ENCODE measurements at regions not wholly inside any gene's neighbourhood (a gene's known extent, or its start where the extent isn't known, plus 50 kb on each side); places are given as distances from the start of the nearest gene placed in this dataset.

DNA sequence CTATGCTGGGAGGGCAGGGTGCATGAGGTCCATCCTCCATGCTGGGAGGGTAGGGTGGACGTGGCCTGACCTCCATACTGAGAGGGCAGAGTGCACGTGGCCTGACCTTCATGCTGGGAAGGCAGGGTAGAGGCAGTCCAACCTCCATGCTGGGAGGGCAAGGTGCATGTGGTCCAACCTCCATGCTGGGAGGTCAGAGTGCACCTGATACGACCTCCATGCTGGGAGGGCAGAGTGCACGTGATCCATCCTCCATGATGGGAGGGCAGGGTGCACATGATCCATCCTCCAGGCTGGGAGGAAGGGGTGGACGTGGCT is 622.2 kb downstream of the BRD1 start:
- FAIRE-seq (no peak), DNase-seq (ENCODE audit: low read depth) (no peak)
- no peak for TF ChIP-seq CTCF (IDR thresholded peaks at IDR 0.05; ENCODE audit: insufficient read depth, low read length, severe bottlenecking)
- Histone ChIP-seq H3K27me3 (ENCODE audit: control insufficient read depth, insufficient read depth, low read length) (no peaks in the 10 kb centered on the region), H3K4me3 (ENCODE audit: low read depth, low read length) (no peak overlapping the region), H3K36me3 (ENCODE audit: control insufficient read depth, insufficient read depth, low read length) (no peaks in the 10 kb centered on the region)

GRCh38 chr22:49204599-49205482 is 622.8 kb downstream of the BRD1 start:
- H3K4me3 ChIP-seq (ENCODE audit: low read depth, low read length): no peak overlapping the region
- no peak for DNase-seq (ENCODE audit: low read depth)
- H3K36me3 ChIP-seq (ENCODE audit: control insufficient read depth, insufficient read depth, low read length): no peaks in the 10 kb centered on the region
- H3K27me3 ChIP-seq (ENCODE audit: control insufficient read depth, insufficient read depth, low read length): no peaks in the 10 kb centered on the region
- TF ChIP-seq CTCF (IDR thresholded peaks at IDR 0.05; ENCODE audit: insufficient read depth, low read length, severe bottlenecking): no peak
- no peak for FAIRE-seq

DNA sequence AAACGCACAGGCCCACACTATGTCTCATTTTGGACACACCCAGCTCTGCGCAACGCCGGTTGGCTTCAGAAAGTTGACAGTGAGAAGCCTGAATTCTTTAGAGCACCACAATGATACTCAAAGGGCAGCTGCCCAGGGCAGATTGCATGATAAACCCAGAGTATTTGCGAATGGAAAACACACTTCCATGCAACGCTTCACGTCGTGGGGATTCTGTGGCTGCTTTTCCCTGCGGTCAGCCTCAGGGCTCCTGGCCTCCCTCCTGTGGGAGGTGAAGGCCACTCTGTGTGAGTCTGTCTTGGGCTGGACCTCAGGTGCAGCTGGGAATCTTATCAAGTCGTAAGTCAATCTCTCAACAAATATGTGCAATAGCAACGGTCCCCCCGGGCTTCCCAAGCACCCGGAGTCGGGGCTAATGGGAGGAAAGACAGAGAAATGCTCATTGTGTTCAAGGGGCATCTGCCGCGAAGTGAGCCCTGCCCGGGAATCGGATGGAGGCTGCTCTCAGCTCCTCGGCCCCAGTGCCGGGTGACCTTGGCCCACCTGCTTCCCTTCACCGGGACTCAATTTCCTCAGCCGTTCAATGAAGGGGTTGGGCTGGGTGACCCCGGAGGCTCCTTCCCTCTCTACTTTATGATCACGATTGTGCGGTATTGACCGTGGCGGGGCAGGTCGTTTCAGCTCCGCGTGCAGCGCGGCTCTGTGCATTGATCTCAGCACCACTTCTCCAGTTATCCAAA is 623.6 kb downstream of the BRD1 start:
- no peak for DNase-seq (ENCODE audit: low read depth)
- FAIRE-seq: no peak
- Histone ChIP-seq H3K27me3 (ENCODE audit: control insufficient read depth, insufficient read depth, low read length) (no peaks in the 10 kb centered on the region), H3K36me3 (ENCODE audit: control insufficient read depth, insufficient read depth, low read length) (no peaks in the 10 kb centered on the region), H3K4me3 (ENCODE audit: low read depth, low read length) (no peak overlapping the region)
- TF ChIP-seq CTCF (IDR thresholded peaks at IDR 0.05; ENCODE audit: insufficient read depth, low read length, severe bottlenecking): no peak

- FAIRE-seq (no peak), DNase-seq (ENCODE audit: low read depth) (no peak)
- TF ChIP-seq CTCF (IDR thresholded peaks at IDR 0.05; ENCODE audit: insufficient read depth, low read length, severe bottlenecking): no peak
- Histone ChIP-seq H3K27me3 (ENCODE audit: control insufficient read depth, insufficient read depth, low read length) (no peaks in the 10 kb centered on the region), H3K36me3 (ENCODE audit: control insufficient read depth, insufficient read depth, low read length) (no peaks in the 10 kb centered on the region), H3K4me3 (ENCODE audit: low read depth, low read length) (no peak overlapping the region)
Observed at GRCh38 chr22:49203091-49203858, 624.4 kb downstream of the BRD1 start.

DNA sequence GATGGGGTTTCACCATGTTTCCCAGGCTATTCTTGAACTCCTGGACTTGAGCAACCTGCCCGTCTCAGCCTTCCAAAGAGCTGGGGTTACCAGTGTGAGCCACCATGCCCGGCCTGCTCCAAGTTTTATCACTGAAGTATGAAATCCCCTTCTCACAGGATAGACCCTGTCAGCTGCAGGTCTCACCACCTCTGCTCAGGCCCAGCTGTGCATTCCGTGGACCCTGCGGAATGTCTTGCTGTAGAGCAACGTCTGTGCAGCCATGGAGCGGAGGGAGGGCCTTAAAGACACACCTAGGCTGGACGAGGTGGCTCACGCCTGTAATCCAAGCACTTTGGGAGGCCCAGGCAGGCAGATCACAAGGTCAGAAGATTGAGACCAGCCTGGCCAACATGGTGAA is 625.4 kb downstream of the BRD1 start:
- no peak for FAIRE-seq
- no peaks in the 10 kb centered on the region for H3K27me3 ChIP-seq (ENCODE audit: control insufficient read depth, insufficient read depth, low read length)
- TF ChIP-seq CTCF (IDR thresholded peaks at IDR 0.05; ENCODE audit: insufficient read depth, low read length, severe bottlenecking): no peak

More for the DNA sequence above, 625.4 kb downstream of the BRD1 start:
- Histone ChIP-seq H3K36me3 (ENCODE audit: control insufficient read depth, insufficient read depth, low read length) (no peaks in the 10 kb centered on the region), H3K4me3 (ENCODE audit: low read depth, low read length) (no peak overlapping the region)
- DNase-seq (ENCODE audit: low read depth): no peak

Data from bronchial epithelial cell (primary cell).